ENCODE measurements at regions not wholly inside any gene's neighbourhood (a gene's known extent, or its start where the extent isn't known, plus 50 kb on each side); places are given as distances from the start of the nearest gene placed in this dataset.

- TF ChIP-seq CREB1 (IDR thresholded peaks at IDR 0.05) = no peak
- no peak for TF ChIP-seq SP2 (IDR thresholded peaks at IDR 0.05; ENCODE audit: low read length)
- no peak for TF ChIP-seq MAX (IDR thresholded peaks at IDR 0.05)
Measured at GRCh38 chr12:72832024-72832423, 559.9 kb downstream of the TRHDE start.

All from H1 (cell line).